MM.1S (cell line): ENCODE measurements at regions not wholly inside any gene's neighbourhood (a gene's known extent, or its start where the extent isn't known, plus 50 kb on each side); places are given as distances from the start of the nearest gene placed in this dataset.

ENCODE experiments used
- DNase-seq: peaks from one replicate; pipeline ENCODE4 v3.0.0-alpha.2; 2015
- H2AFZ ChIP-seq: fragments of 300-600 bp; sonication (generic); 2 replicates; pipeline ENCODE4 v1.6.0; 2016; ENCODE audit warnings: antibody characterized with exemption, low read length
- H3F3A ChIP-seq: fragments of 300-600 bp; sonication (generic); 2 replicates; pipeline ENCODE4 v1.6.1; 2016; ENCODE audit warnings: mild to moderate bottlenecking, antibody characterized with exemption, low read length, moderate library complexity, mixed read lengths; ENCODE audit not compliant: insufficient read depth
- H3K27ac ChIP-seq: fragments of 300-600 bp; sonication (generic); 2 replicates; pipeline ENCODE4 v1.5.1; 2016; ENCODE audit warnings: mild to moderate bottlenecking, low read length
- H3K27me3 ChIP-seq: fragments of 300-600 bp; sonication (generic); replicated peaks from 2 replicates; pipeline ENCODE4 v1.6.0; 2016; ENCODE audit warnings: low read length; ENCODE audit not compliant: insufficient read depth
- H3K36me3 ChIP-seq: fragments of 300-600 bp; sonication (generic); replicated peaks from 2 replicates; pipeline ENCODE4 v1.6.1; 2016; ENCODE audit warnings: mild to moderate bottlenecking, low read length, mixed read lengths; ENCODE audit not compliant: insufficient read depth
- H3K4me1 ChIP-seq: fragments of 300-600 bp; sonication (generic); 2 replicates; pipeline ENCODE4 v1.6.1; 2016; ENCODE audit warnings: low read length, mixed read lengths
- H3K4me2 ChIP-seq: fragments of 300-600 bp; sonication (generic); 2 replicates; pipeline ENCODE4 v1.6.0; 2016; ENCODE audit warnings: low read depth, low read length
- H3K4me3 ChIP-seq: fragments of 300-600 bp; sonication (generic); 2 replicates; pipeline ENCODE4 v1.5.1; 2016; ENCODE audit warnings: low read length, mixed read lengths
- H3K79me2 ChIP-seq: fragments of 300-600 bp; sonication (generic); 2 replicates; pipeline ENCODE4 v1.6.1; 2016; ENCODE audit warnings: mixed run types, low read length, mixed read lengths
- H3K9ac ChIP-seq: fragments of 300-600 bp; sonication (generic); 2 replicates; pipeline ENCODE4 v1.6.1; 2016; ENCODE audit warnings: low read length, mixed read lengths
- H3K9me2 ChIP-seq: fragments of 300-600 bp; sonication (generic); replicated peaks from 2 replicates; pipeline ENCODE4 v1.6.1; 2016; ENCODE audit warnings: mild to moderate bottlenecking, low read length, mixed read lengths; ENCODE audit not compliant: insufficient read depth
- H3K9me3 ChIP-seq: fragments of 300-600 bp; sonication (generic); replicated peaks from 2 replicates; pipeline ENCODE4 v1.6.1; 2016; ENCODE audit warnings: mild to moderate bottlenecking, low read length, mixed read lengths; ENCODE audit not compliant: insufficient read depth
- H4K20me1 ChIP-seq: fragments of 300-600 bp; sonication (generic); 2 replicates; pipeline ENCODE4 v1.6.1; 2016; ENCODE audit warnings: mild to moderate bottlenecking, low read length, moderate library complexity, mixed read lengths; ENCODE audit not compliant: insufficient read depth
- CTCF ChIP-seq: fragments of 300-600 bp; sonication (generic); IDR thresholded peaks from 2 replicates; pipeline ENCODE4 v1.5.1; 2016; ENCODE audit warnings: antibody characterized with exemption, low read length, mixed read lengths
- EZH2 ChIP-seq: fragments of 300-600 bp; sonication (generic); optimal IDR thresholded peaks from 2 replicates; pipeline ENCODE3; 2017; ENCODE audit warnings: low read depth, mild to moderate bottlenecking, antibody characterized with exemption, low read length, mixed read lengths
- EZH2phosphoT487 ChIP-seq: fragments of 300-600 bp; sonication (generic); IDR thresholded peaks from 2 replicates; pipeline ENCODE4 v1.6.1; 2018; ENCODE audit warnings: antibody characterized with exemption, low read length

- no peak overlapping the region for H3K4me3 ChIP-seq
- no peaks in the 10 kb centered on the region for H4K20me1 ChIP-seq
- no peak overlapping the region for H3K4me2 ChIP-seq
- no peak for TF ChIP-seq EZH2
- no peak for TF ChIP-seq EZH2phosphoT487
- TF ChIP-seq CTCF: no peak
- no peaks in the 10 kb centered on the region for H3K27me3 ChIP-seq
- H3K4me1 ChIP-seq: no peaks in the 10 kb centered on the region
- H3F3A ChIP-seq: no peaks in the 10 kb centered on the region
- H3K79me2 ChIP-seq: no peaks in the 10 kb centered on the region
- no peak overlapping the region for H3K9ac ChIP-seq
- H3K9me3 ChIP-seq: no peaks in the 10 kb centered on the region
- H2AFZ ChIP-seq: no peak overlapping the region
- no peak for DNase-seq
- H3K9me2 ChIP-seq: no peaks in the 10 kb centered on the region
- no peak overlapping the region for H3K27ac ChIP-seq
- H3K36me3 ChIP-seq: no peaks in the 10 kb centered on the region
These were observed 551.8 kb upstream of the PABPC4L start for GRCh38 chr4:134753390-134753789.

- Histone ChIP-seq H3K9me3 (no peaks in the 10 kb centered on the region), H3K4me2 (no peak overlapping the region), H3K79me2 (no peaks in the 10 kb centered on the region), H3K27ac (no peak overlapping the region), H2AFZ (no peak overlapping the region), H4K20me1 (no peaks in the 10 kb centered on the region), H3F3A (no peaks in the 10 kb centered on the region), H3K9ac (no peak overlapping the region), H3K36me3 (no peaks in the 10 kb centered on the region), H3K27me3 (no peaks in the 10 kb centered on the region), H3K4me3 (no peak overlapping the region), H3K9me2 (no peaks in the 10 kb centered on the region), H3K4me1 (no peaks in the 10 kb centered on the region)
- DNase-seq: no peak
- TF ChIP-seq EZH2 (no peak), CTCF (no peak), EZH2phosphoT487 (no peak)
These were observed 545.7 kb upstream of the PABPC4L start for GRCh38 chr4:134747108-134747805.

- no peaks in the 10 kb centered on the region for H3K79me2 ChIP-seq
- no peaks in the 10 kb centered on the region for H3K9me2 ChIP-seq
- no peak overlapping the region for H3K4me3 ChIP-seq
- TF ChIP-seq CTCF (no peak), EZH2 (no peak), EZH2phosphoT487 (no peak)
- H3K4me2 ChIP-seq: no peak overlapping the region
- H3K9me3 ChIP-seq: no peaks in the 10 kb centered on the region
- H3K27ac ChIP-seq: peak overlapping the region; percentile 29; the same call in 1 of the 2 replicates
- DNase-seq: peak; percentile 26
- no peaks in the 10 kb centered on the region for H4K20me1 ChIP-seq
- no peaks in the 10 kb centered on the region for H3K36me3 ChIP-seq
- no peaks in the 10 kb centered on the region for H3K27me3 ChIP-seq
- H3K4me1 ChIP-seq: no peaks in the 10 kb centered on the region
- H3K9ac ChIP-seq: no peak overlapping the region
- H2AFZ ChIP-seq: peak overlapping the region; percentile 53; the same call in 1 of the 2 replicates
- H3F3A ChIP-seq: no peaks in the 10 kb centered on the region
These were observed 538.7 kb upstream of the PABPC4L start for GRCh38 chr4:134740290-134740689.
